ENCODE measurements at regions not wholly inside any gene's neighbourhood (a gene's known extent, or its start where the extent isn't known, plus 50 kb on each side); places are given as distances from the start of the nearest gene placed in this dataset.

DNA sequence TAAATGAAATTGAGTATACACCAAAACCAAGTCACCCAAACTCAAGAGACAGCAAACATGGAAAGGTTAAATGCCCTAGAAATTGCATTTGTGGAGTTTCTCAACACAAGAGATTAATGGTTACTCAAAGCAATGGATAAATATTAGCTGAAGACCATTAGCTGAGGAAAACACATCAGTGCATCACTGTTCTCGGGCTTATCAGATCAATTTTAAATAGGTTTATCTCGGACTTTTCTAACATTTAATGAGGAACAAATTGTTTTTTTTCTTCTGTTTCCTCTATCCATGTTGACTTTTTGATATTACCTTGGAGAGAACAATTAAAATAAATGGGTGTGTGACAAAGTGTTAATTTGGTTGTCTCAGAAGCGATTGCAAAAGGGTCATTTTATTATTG, 105.4 kb upstream of the PIK3C3 start:
- no peak overlapping the region for H3K4me2 ChIP-seq
- H3K9me3 ChIP-seq (ENCODE audit: low read depth), result no peaks in the 10 kb centered on the region
- peaks cover 9% of the 10 kb centered on the region for H3K4me1 ChIP-seq
- H3K36me3 ChIP-seq, result no peaks in the 10 kb centered on the region
- no peak for DNase-seq (ENCODE audit: low spot score)
- H3F3A ChIP-seq (ENCODE audit: low read depth), result no peaks in the 10 kb centered on the region
- Mint-ChIP-seq H3K27ac (no peak overlapping the region), H3K4me3 (no peak overlapping the region), H3K36me3 (no peaks in the 10 kb centered on the region), H3K4me1 (peaks cover 3% of the 10 kb centered on the region), H3K27me3 (ENCODE audit: insufficient read depth, low read depth) (no peaks in the 10 kb centered on the region), H3K9me3 (peaks cover 6% of the 10 kb centered on the region)
- H3K27me3 ChIP-seq, result no peaks in the 10 kb centered on the region
- no peaks in the 10 kb centered on the region for H3K79me2 ChIP-seq (ENCODE audit: low read depth)
- H3K27ac ChIP-seq, result no peak overlapping the region
- no peaks in the 10 kb centered on the region for H4K20me1 ChIP-seq (ENCODE audit: low read depth)
- no peak overlapping the region for H2AFZ ChIP-seq (replicated peaks)
- TF ChIP-seq EZH2 (IDR thresholded peaks at IDR 0.05), result no peak
- TF ChIP-seq, protein P1, sequence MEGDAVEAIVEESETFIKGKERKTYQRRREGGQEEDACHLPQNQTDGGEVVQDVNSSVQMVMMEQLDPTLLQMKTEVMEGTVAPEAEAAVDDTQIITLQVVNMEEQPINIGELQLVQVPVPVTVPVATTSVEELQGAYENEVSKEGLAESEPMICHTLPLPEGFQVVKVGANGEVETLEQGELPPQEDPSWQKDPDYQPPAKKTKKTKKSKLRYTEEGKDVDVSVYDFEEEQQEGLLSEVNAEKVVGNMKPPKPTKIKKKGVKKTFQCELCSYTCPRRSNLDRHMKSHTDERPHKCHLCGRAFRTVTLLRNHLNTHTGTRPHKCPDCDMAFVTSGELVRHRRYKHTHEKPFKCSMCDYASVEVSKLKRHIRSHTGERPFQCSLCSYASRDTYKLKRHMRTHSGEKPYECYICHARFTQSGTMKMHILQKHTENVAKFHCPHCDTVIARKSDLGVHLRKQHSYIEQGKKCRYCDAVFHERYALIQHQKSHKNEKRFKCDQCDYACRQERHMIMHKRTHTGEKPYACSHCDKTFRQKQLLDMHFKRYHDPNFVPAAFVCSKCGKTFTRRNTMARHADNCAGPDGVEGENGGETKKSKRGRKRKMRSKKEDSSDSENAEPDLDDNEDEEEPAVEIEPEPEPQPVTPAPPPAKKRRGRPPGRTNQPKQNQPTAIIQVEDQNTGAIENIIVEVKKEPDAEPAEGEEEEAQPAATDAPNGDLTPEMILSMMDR (IDR thresholded peaks at IDR 0.05), result no peak
- no peak for TF ChIP-seq EZH2phosphoT487 (IDR thresholded peaks at IDR 0.05)
- H3K9ac ChIP-seq, result no peak overlapping the region
- no peak overlapping the region for H3K4me3 ChIP-seq

DNA sequence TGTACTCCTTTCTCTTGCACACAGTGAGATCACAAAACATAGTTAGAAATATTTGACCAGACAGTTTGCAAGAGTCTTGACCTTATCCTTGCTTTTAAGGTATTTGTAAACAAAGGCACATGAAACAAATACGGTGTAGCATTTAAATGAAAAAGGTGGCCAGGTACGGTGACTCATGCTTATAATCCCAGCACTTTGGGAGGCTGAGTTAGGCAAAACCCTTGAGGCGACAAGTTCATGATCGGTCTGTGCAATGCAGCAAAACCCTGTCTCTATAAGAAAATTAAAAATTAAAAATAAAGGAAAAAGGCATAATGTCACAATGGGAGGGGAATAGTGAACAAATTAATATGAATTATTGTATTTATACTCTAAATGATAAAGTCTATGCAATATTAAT, 109.5 kb upstream of the PIK3C3 start:
- H3K27ac Mint-ChIP-seq, result no peak overlapping the region
- Histone ChIP-seq H3K36me3 (no peaks in the 10 kb centered on the region), H2AFZ (replicated peaks) (no peak overlapping the region), H3K4me1 (peaks cover 5% of the 10 kb centered on the region), H3K9me3 (ENCODE audit: low read depth) (no peaks in the 10 kb centered on the region), H3K4me2 (no peak overlapping the region), H3K79me2 (ENCODE audit: low read depth) (no peaks in the 10 kb centered on the region), H3K9ac (no peak overlapping the region), H4K20me1 (ENCODE audit: low read depth) (no peaks in the 10 kb centered on the region), H3K27ac (no peak overlapping the region), H3K4me3 (no peak overlapping the region), H3K27me3 (no peaks in the 10 kb centered on the region), H3F3A (ENCODE audit: low read depth) (no peaks in the 10 kb centered on the region)
- no peaks in the 10 kb centered on the region for H3K4me1 Mint-ChIP-seq
- no peak overlapping the region for H3K4me3 Mint-ChIP-seq
- no peak for TF ChIP-seq EZH2 (IDR thresholded peaks at IDR 0.05)
- no peak for TF ChIP-seq EZH2phosphoT487 (IDR thresholded peaks at IDR 0.05)
- TF ChIP-seq, protein P1 (IDR thresholded peaks at IDR 0.05), result no peak
- no peaks in the 10 kb centered on the region for H3K27me3 Mint-ChIP-seq (ENCODE audit: insufficient read depth, low read depth)
- no peak for DNase-seq (ENCODE audit: low spot score)
- peaks cover 3% of the 10 kb centered on the region for H3K9me3 Mint-ChIP-seq
- H3K36me3 Mint-ChIP-seq, result no peaks in the 10 kb centered on the region

DNA sequence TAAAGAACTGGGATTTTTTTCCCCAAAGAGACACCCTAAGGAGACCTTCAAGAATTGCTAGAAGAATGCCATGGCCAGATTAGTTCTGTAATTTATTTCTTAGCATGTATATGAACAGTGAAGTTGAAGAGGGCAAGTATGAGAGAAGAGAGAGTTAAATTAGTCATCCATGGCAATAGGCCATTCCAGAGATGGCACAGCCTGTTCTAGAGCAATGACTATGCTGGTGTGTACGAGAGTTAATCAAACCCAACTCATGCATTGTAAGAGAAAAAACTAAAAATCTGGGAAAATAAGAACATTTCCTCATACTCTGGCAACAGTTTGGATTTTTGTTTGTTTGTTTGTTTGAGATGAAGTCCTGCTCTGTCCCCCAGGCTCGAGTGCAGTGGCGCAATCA, 112.1 kb upstream of the PIK3C3 start:
- no peak for TF ChIP-seq EZH2phosphoT487 (IDR thresholded peaks at IDR 0.05)
- TF ChIP-seq, protein P1 (IDR thresholded peaks at IDR 0.05), result no peak
- TF ChIP-seq EZH2 (IDR thresholded peaks at IDR 0.05), result no peak
- no peaks in the 10 kb centered on the region for H3K4me1 Mint-ChIP-seq
- H3K36me3 Mint-ChIP-seq, result no peaks in the 10 kb centered on the region
- no peak overlapping the region for H3K27ac ChIP-seq
- H3K36me3 ChIP-seq, result no peaks in the 10 kb centered on the region
- H3K9ac ChIP-seq, result no peak overlapping the region
- peaks cover 3% of the 10 kb centered on the region for H3K9me3 Mint-ChIP-seq
- H3K27me3 ChIP-seq, result no peaks in the 10 kb centered on the region
- H2AFZ ChIP-seq (replicated peaks), result no peak overlapping the region
- no peak overlapping the region for H3K4me3 ChIP-seq
- H3K27ac Mint-ChIP-seq, result no peak overlapping the region
- DNase-seq (ENCODE audit: low spot score), result no peak
- no peaks in the 10 kb centered on the region for H3K4me1 ChIP-seq
- H3K4me3 Mint-ChIP-seq, result no peak overlapping the region
- H3K4me2 ChIP-seq, result no peak overlapping the region
- H3K9me3 ChIP-seq (ENCODE audit: low read depth), result no peaks in the 10 kb centered on the region
- no peaks in the 10 kb centered on the region for H3K27me3 Mint-ChIP-seq (ENCODE audit: insufficient read depth, low read depth)
- no peaks in the 10 kb centered on the region for H4K20me1 ChIP-seq (ENCODE audit: low read depth)
- H3K79me2 ChIP-seq (ENCODE audit: low read depth), result no peaks in the 10 kb centered on the region
- no peaks in the 10 kb centered on the region for H3F3A ChIP-seq (ENCODE audit: low read depth)
